A673 (cell line): ENCODE measurements at regions not wholly inside any gene's neighbourhood (a gene's known extent, or its start where the extent isn't known, plus 50 kb on each side); places are given as distances from the start of the nearest gene placed in this dataset.

Source experiments
- BruUV-seq: library from RNA; stranded (reverse); fragments of 400-500 nt; replicated peaks from 2 replicates; lab custom pipeline; 2021; lab: Mats Ljungman, UMichigan
- CTCF ChIA-PET: fragments of 300-600 bp; sonication (Branson Sonifier 250); formaldehyde crosslinking; loops from one replicate; lab custom pipeline; 2022; ENCODE audit warnings: antibody characterized with exemption; lab: Charles Lee
- POLR2A ChIA-PET: fragments of 300-600 bp; sonication (Branson Sonifier 250); formaldehyde crosslinking; loops from one replicate; lab custom pipeline; 2022; ENCODE audit warnings: antibody characterized with exemption; ENCODE audit not compliant: low non-redundant PET; lab: Charles Lee
- DNase-seq: peaks from one replicate; pipeline ENCODE4 v3.0.0-alpha.2; 2015; ENCODE audit warnings: low spot score
- H3K27ac ChIP-seq: fragments of 200-600 bp; sonication (generic); 2 replicates; pipeline ENCODE4 v1.5.1; 2016; ENCODE audit warnings: mixed run types, low read depth, mild to moderate bottlenecking, mixed read lengths, antibody characterized with exemption, low read length; ENCODE audit not compliant: poor library complexity, severe bottlenecking
- H3K27me3 ChIP-seq: fragments of 200-600 bp; sonication (generic); replicated peaks from 2 replicates; pipeline ENCODE4 v1.6.1; 2017; ENCODE audit warnings: mixed run types, low read depth, mild to moderate bottlenecking, mixed read lengths, antibody characterized with exemption, low read length; ENCODE audit not compliant: insufficient read depth, poor library complexity
- H3K36me3 ChIP-seq: fragments of 200-600 bp; sonication (generic); 2 replicates; pipeline ENCODE4 v1.6.1; 2016; ENCODE audit warnings: mixed run types, mild to moderate bottlenecking, mixed read lengths, antibody characterized with exemption, low read length; ENCODE audit not compliant: insufficient read depth, poor library complexity, severe bottlenecking
- H3K4me1 ChIP-seq: fragments of 200-600 bp; sonication (generic); 2 replicates; pipeline ENCODE4 v1.6.1; 2017; ENCODE audit warnings: mixed run types, mild to moderate bottlenecking, mixed read lengths, antibody characterized with exemption, low read length; ENCODE audit not compliant: insufficient read depth, poor library complexity, severe bottlenecking
- H3K4me3 ChIP-seq: fragments of 200-600 bp; sonication (generic); 2 replicates; pipeline ENCODE4 v1.5.1; 2016; ENCODE audit warnings: low read depth, mixed run types, mild to moderate bottlenecking, mixed read lengths, low read length; ENCODE audit not compliant: poor library complexity, severe bottlenecking
- H3K9me3 ChIP-seq: fragments of 200-600 bp; sonication (generic); 2 replicates; pipeline ENCODE4 v1.6.1; 2016; ENCODE audit warnings: mixed run types, low read depth, mild to moderate bottlenecking, mixed read lengths, antibody characterized with exemption, low read length; ENCODE audit not compliant: poor library complexity, severe bottlenecking
- EZH2 ChIP-seq: fragments of 200-600 bp; sonication (generic); IDR thresholded peaks from 2 replicates; pipeline ENCODE4 v1.6.1; 2017; ENCODE audit warnings: borderline replicate concordance, low read depth, mild to moderate bottlenecking, mixed read lengths, antibody characterized with exemption, low read length; ENCODE audit not compliant: poor library complexity, severe bottlenecking
- intact Hi-C: fragments of 100-400 bp; cut with micrococcal nuclease; formaldehyde crosslinking; loops from one replicate; pipeline ENCODE4 v1.10.0; 2022; ENCODE audit not compliant: unreplicated experiment
- TF ChIP-seq, protein P1 (sequence below): fragments of 300-800, 200-600 bp; sonication (generic); conservative IDR thresholded peaks from 2 replicates; pipeline ENCODE4 v1.5.1; 2017; ENCODE audit warnings: low read depth, mild to moderate bottlenecking, antibody characterized with exemption, low read length, moderate library complexity, mixed read lengths

DNA sequence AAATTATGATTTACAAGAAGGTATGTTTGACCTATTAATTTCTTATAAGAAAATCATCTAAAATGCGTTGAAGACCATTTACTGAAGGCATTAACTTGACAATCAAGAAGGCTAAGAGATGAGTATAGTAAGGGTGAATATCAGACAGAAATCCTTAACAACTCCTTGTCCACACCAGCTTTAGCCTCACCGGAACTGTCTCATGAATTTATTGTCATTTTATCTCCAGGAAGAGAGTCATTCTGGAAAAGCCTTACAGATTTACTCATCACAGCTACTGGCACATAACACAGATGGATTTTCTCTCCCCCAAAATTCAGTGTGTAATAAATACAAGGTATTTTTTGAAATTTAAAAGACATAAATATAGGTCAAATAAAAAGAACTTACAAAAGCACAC, 129.4 kb upstream of the LSM8 start:
- BruUV-seq = no TSS peak
- H3K27me3 ChIP-seq = no peaks in the 10 kb centered on the region
- ChIA-PET CTCF (no interaction called here), POLR2A (no interaction called here)
- peak; percentile 33 for DNase-seq
- peaks cover 27% of the 10 kb centered on the region for H3K4me1 ChIP-seq
- intact Hi-C loops = loop anchor here (5.0 kb wide), 1 partner anchor 77 kb away; no protein-coding TSS in a partner anchor
- H3K27ac ChIP-seq = no peak overlapping the region
- no peak for TF ChIP-seq EZH2
- TF ChIP-seq, protein P1, sequence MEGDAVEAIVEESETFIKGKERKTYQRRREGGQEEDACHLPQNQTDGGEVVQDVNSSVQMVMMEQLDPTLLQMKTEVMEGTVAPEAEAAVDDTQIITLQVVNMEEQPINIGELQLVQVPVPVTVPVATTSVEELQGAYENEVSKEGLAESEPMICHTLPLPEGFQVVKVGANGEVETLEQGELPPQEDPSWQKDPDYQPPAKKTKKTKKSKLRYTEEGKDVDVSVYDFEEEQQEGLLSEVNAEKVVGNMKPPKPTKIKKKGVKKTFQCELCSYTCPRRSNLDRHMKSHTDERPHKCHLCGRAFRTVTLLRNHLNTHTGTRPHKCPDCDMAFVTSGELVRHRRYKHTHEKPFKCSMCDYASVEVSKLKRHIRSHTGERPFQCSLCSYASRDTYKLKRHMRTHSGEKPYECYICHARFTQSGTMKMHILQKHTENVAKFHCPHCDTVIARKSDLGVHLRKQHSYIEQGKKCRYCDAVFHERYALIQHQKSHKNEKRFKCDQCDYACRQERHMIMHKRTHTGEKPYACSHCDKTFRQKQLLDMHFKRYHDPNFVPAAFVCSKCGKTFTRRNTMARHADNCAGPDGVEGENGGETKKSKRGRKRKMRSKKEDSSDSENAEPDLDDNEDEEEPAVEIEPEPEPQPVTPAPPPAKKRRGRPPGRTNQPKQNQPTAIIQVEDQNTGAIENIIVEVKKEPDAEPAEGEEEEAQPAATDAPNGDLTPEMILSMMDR = no peak
- H3K36me3 ChIP-seq = no peaks in the 10 kb centered on the region
- H3K4me3 ChIP-seq = no peak overlapping the region
- H3K9me3 ChIP-seq = no peaks in the 10 kb centered on the region

DNA sequence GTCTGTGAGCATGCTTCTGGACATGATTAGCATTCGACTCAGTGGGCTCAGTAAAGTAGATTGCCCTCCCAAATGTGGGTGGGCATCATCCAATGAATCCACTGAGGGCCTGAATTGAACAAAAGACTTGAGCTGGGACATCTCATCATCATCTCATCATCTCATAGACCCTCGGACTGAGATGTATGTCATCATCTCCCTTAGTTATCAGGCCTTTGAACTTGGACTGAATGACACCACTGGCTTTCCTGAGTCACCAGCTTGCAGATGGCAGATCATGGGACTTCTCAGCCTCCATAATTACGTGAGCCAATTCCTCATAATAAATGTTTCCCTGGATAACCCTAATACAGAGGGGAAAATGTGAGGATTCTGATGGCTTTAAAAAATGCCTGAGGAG, 128.3 kb upstream of the LSM8 start:
- Histone ChIP-seq H3K36me3 (no peaks in the 10 kb centered on the region), H3K4me3 (no peak overlapping the region), H3K27ac (no peak overlapping the region), H3K9me3 (no peaks in the 10 kb centered on the region), H3K27me3 (no peaks in the 10 kb centered on the region), H3K4me1 (peaks cover 27% of the 10 kb centered on the region)
- intact Hi-C loops = no loop called here
- POLR2A ChIA-PET = no interaction called here
- CTCF ChIA-PET = no interaction called here
- BruUV-seq = no TSS peak
- TF ChIP-seq, protein P1 = no peak
- no peak for TF ChIP-seq EZH2
- no peak for DNase-seq

DNA sequence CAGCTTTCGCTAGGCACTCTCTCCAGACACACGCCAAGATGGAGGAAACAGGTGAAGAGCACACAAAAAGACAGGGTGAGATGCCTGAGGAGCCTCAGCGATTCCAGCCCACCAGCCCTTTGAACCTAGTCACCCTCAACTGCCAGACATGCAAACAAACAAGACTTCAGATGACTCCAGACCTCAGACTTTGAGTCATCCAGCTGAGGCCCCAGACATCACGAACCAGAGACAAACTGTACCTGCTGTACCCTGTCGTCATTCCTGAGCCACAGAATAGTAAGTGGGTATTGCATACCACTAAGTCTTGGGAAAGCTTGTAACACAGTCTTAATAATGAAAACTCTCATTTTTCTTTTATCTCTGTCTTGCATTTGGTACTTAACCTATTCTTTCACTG, 126.6 kb upstream of the LSM8 start:
- POLR2A ChIA-PET = no interaction called here
- BruUV-seq = no TSS peak
- intact Hi-C loops = no loop called here
- no peak for DNase-seq
- no peak overlapping the region for H3K27ac ChIP-seq
- H3K4me3 ChIP-seq = no peak overlapping the region
- no peaks in the 10 kb centered on the region for H3K27me3 ChIP-seq
- CTCF ChIA-PET = no interaction called here
- no peaks in the 10 kb centered on the region for H3K9me3 ChIP-seq
- peaks cover 14% of the 10 kb centered on the region for H3K4me1 ChIP-seq
- TF ChIP-seq, protein P1 = no peak
- TF ChIP-seq EZH2 = no peak
- H3K36me3 ChIP-seq = no peaks in the 10 kb centered on the region
